ENCODE measurements at regions not wholly inside any gene's neighbourhood (a gene's known extent, or its start where the extent isn't known, plus 50 kb on each side); places are given as distances from the start of the nearest gene placed in this dataset.

DNA sequence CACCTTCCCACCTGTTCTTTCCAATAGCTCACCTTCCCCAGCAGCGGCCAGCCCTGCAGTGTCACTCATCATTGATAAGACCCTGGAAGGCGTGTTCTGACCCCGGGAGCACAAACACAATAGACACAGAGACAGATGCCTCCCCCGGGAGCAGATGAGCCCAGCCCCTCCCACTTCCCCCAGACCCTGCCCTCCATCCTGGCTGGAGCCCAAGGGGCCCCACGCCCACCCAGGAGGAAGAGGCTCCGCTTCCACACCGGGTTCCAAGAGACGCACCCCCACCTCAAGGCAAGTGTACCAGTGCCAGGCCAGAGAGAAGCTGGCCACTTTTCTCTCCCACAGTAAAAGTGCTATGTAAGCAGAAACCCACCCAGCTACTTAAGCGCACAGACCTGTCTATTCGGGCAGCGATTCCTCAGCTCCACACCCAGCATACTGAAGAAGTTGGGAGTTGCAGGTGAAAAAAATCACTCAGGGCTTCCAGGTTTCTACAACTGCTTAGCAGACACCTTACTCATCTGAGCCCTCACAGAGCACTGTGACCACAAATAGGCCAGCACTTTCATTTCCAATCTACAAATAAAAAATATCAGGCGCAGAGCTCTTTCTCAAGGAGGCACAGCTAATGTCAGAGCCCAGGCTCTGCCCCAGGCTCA lies 93.4 kb upstream of the NXT1 start:
- intact Hi-C loops (cut with DNase I; ENCODE audit: low total_unique reads): no loop called here
- H3K27me3 ChIP-seq: no peaks in the 10 kb centered on the region
- no peaks in the 10 kb centered on the region for H3K36me3 ChIP-seq (ENCODE audit: low read depth, missing control alignments)
- H3K4me3 ChIP-seq: no peak overlapping the region
- 69 to 84% methylated on average over 10 to 12 of the region's 12 CpGs for WGBS, 2 donors
- no peak for DNase-seq
- H3K27ac ChIP-seq: peak overlapping the region in 1 of 2 donors; percentile 18
- TF ChIP-seq POLR2A (IDR thresholded peaks at IDR 0.05) (no peak), CTCF (IDR thresholded peaks at IDR 0.05) (no peak)
- no peaks in the 10 kb centered on the region for H3K4me1 ChIP-seq
- no peaks in the 10 kb centered on the region for H3K9me3 ChIP-seq

- WGBS, 2 donors: 79 to 83% methylated on average over 2 to 6 of the region's 6 CpGs
- no peak for TF ChIP-seq POLR2A (IDR thresholded peaks at IDR 0.05)
- TF ChIP-seq CTCF (IDR thresholded peaks at IDR 0.05): no peak
- intact Hi-C loops (cut with DNase I; ENCODE audit: low total_unique reads): no loop called here
- Histone ChIP-seq H3K27ac (no peak overlapping the region), H3K4me3 (no peak overlapping the region), H3K9me3 (no peaks in the 10 kb centered on the region), H3K27me3 (no peaks in the 10 kb centered on the region), H3K36me3 (ENCODE audit: low read depth, missing control alignments) (no peaks in the 10 kb centered on the region), H3K4me1 (no peaks in the 10 kb centered on the region)
- DNase-seq: no peak
Observed at GRCh38 chr20:23255716-23256385, 94.7 kb upstream of the NXT1 start.

DNA sequence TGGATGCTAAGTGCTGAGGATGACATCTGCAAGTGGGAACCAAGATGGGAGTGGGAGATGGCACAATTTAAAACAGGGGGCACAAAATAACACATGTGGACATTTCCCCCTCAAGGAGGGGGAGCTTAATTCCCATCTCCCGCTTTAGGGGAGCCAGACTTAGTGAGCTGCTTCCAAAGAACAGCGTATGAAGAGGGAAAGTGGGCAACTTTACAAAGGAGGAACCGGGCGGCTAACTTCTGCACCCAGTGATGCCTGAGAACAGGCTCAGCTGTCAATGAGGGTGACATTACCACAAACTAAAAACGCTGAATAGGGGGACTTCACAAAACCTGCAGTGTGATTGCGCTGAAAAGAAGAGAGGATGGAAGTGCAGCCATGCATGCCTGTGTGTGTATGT lies 95.5 kb upstream of the NXT1 start:
- no peak for DNase-seq
- WGBS, 2 donors: 70 to 90% methylated on average over 6 of the region's 6 CpGs
- Histone ChIP-seq H3K9me3 (no peaks in the 10 kb centered on the region), H3K27me3 (no peaks in the 10 kb centered on the region), H3K4me1 (no peaks in the 10 kb centered on the region), H3K4me3 (no peak overlapping the region), H3K36me3 (ENCODE audit: low read depth, missing control alignments) (no peaks in the 10 kb centered on the region), H3K27ac (no peak overlapping the region)
- intact Hi-C loops (cut with DNase I; ENCODE audit: low total_unique reads): no loop called here
- TF ChIP-seq CTCF (IDR thresholded peaks at IDR 0.05) (no peak), POLR2A (IDR thresholded peaks at IDR 0.05) (no peak)

GRCh38 chr20:23254505-23254904 lies 96.1 kb upstream of the NXT1 start:
- intact Hi-C loops (cut with DNase I; ENCODE audit: low total_unique reads): no loop called here
- WGBS, 2 donors: 82 to 85% methylated on average over 2 of the region's 2 CpGs
- H3K4me3 ChIP-seq: no peak overlapping the region
- DNase-seq: no peak
- H3K4me1 ChIP-seq: no peaks in the 10 kb centered on the region
- no peaks in the 10 kb centered on the region for H3K9me3 ChIP-seq
- no peaks in the 10 kb centered on the region for H3K27me3 ChIP-seq
- TF ChIP-seq CTCF (IDR thresholded peaks at IDR 0.05) (no peak), POLR2A (IDR thresholded peaks at IDR 0.05) (no peak)
- no peaks in the 10 kb centered on the region for H3K36me3 ChIP-seq (ENCODE audit: low read depth, missing control alignments)
- no peak overlapping the region for H3K27ac ChIP-seq

GRCh38 chr20:23254034-23254433 lies 96.6 kb upstream of the NXT1 start:
- no peak overlapping the region for H3K27ac ChIP-seq
- intact Hi-C loops (cut with DNase I; ENCODE audit: low total_unique reads): no loop called here

More at GRCh38 chr20:23254034-23254433, 96.6 kb upstream of the NXT1 start:
- no peaks in the 10 kb centered on the region for H3K36me3 ChIP-seq (ENCODE audit: low read depth, missing control alignments)
- H3K27me3 ChIP-seq: no peaks in the 10 kb centered on the region
- H3K9me3 ChIP-seq: no peaks in the 10 kb centered on the region
- H3K4me1 ChIP-seq: no peaks in the 10 kb centered on the region
- H3K4me3 ChIP-seq: no peak overlapping the region
- no peak for DNase-seq
- TF ChIP-seq CTCF (IDR thresholded peaks at IDR 0.05) (no peak), POLR2A (IDR thresholded peaks at IDR 0.05) (no peak)
- WGBS, 2 donors: 88 to 90% methylated on average over 5 of the region's 5 CpGs

Data from testis (tissue), 2 donors.